Osteoblast (primary cell): ENCODE measurements at regions not wholly inside any gene's neighbourhood (a gene's known extent, or its start where the extent isn't known, plus 50 kb on each side); places are given as distances from the start of the nearest gene placed in this dataset.

Experiments
- DNase-seq: peaks from one replicate; pipeline ENCODE4 v3.0.0; 2011; ENCODE audit warnings: low spot score, mixed read lengths; ENCODE audit not compliant: insufficient read length; ENCODE audit errors: missing footprints
- H2AFZ ChIP-seq: 2 replicates; pipeline ENCODE4 v1.6.0; 2011; ENCODE audit warnings: mild to moderate bottlenecking, low read length
- H3K27ac ChIP-seq: 2 replicates; pipeline ENCODE4 v1.5.1; 2011; ENCODE audit warnings: mild to moderate bottlenecking, low read depth, low read length, moderate library complexity
- H3K27me3 ChIP-seq: 2 replicates; pipeline ENCODE4 v1.6.0; 2012; ENCODE audit warnings: mild to moderate bottlenecking, control low read depth, inconsistent platforms, low read length, moderate library complexity; ENCODE audit not compliant: insufficient read depth
- H3K36me3 ChIP-seq: 2 replicates; pipeline ENCODE4 v1.5.1; 2011; ENCODE audit warnings: mild to moderate bottlenecking, low read length, control low read depth, moderate library complexity; ENCODE audit not compliant: insufficient read depth
- H3K4me1 ChIP-seq: 2 replicates; pipeline ENCODE4 v1.5.1; 2011; ENCODE audit warnings: mild to moderate bottlenecking, low read length, control low read depth, moderate library complexity; ENCODE audit not compliant: insufficient read depth
- H3K4me2 ChIP-seq: 2 replicates; pipeline ENCODE4 v1.6.0; 2011; ENCODE audit warnings: mild to moderate bottlenecking, low read length; ENCODE audit not compliant: insufficient read depth
- H3K4me3 ChIP-seq: fragments of 200-600 bp; sonication (generic); 3 replicates; pipeline ENCODE4 v1.5.1; 2012; ENCODE audit warnings: mild to moderate bottlenecking, low read length, inconsistent platforms; ENCODE audit not compliant: insufficient read depth
- H3K79me2 ChIP-seq: 2 replicates; pipeline ENCODE4 v1.6.0; 2012; ENCODE audit warnings: mild to moderate bottlenecking, low read length, control low read depth, inconsistent platforms; ENCODE audit not compliant: insufficient read depth
- H3K9me3 ChIP-seq: 2 replicates; pipeline ENCODE4 v1.5.1; 2011; ENCODE audit warnings: low read depth, low read length, control low read depth
- H4K20me1 ChIP-seq: 2 replicates; pipeline ENCODE4 v1.6.0; 2012; ENCODE audit warnings: mild to moderate bottlenecking, low read length, control low read depth; ENCODE audit not compliant: insufficient read depth
- TF ChIP-seq, protein P1 (sequence below): IDR thresholded peaks from 2 replicates; pipeline ENCODE4 v1.5.1; 2011; ENCODE audit warnings: mild to moderate bottlenecking, low read depth, low read length, moderate library complexity; ENCODE audit errors: extremely low read depth

DNA sequence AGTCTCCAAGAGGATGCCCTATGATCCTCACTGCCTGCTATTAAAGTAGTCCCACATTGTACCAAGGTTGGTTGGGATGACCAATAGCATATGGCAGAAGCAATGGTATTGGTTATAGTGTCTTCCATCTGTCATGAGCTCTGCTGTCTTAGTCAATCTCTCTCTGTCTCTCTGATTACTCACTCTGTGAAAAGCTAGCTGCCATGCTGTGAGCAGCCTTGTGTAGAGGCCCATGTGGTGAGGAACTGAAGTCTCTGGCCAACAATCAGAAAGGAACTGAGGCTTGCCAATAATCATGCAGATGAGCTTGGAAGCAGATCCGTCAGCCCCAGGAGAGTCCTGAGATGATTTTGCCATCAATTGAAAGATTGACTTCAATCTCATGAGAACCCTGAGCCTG, 60.3 kb upstream of the CFAP161 start:
- Histone ChIP-seq H3K27ac (no peak overlapping the region), H3K27me3 (no peaks in the 10 kb centered on the region), H3K4me3 (no peak overlapping the region), H3K4me1 (peaks cover 3% of the 10 kb centered on the region), H3K9me3 (no peaks in the 10 kb centered on the region), H3K4me2 (no peak overlapping the region), H2AFZ (no peak overlapping the region), H3K36me3 (no peaks in the 10 kb centered on the region), H3K79me2 (no peaks in the 10 kb centered on the region), H4K20me1 (no peaks in the 10 kb centered on the region)
- TF ChIP-seq, protein P1, sequence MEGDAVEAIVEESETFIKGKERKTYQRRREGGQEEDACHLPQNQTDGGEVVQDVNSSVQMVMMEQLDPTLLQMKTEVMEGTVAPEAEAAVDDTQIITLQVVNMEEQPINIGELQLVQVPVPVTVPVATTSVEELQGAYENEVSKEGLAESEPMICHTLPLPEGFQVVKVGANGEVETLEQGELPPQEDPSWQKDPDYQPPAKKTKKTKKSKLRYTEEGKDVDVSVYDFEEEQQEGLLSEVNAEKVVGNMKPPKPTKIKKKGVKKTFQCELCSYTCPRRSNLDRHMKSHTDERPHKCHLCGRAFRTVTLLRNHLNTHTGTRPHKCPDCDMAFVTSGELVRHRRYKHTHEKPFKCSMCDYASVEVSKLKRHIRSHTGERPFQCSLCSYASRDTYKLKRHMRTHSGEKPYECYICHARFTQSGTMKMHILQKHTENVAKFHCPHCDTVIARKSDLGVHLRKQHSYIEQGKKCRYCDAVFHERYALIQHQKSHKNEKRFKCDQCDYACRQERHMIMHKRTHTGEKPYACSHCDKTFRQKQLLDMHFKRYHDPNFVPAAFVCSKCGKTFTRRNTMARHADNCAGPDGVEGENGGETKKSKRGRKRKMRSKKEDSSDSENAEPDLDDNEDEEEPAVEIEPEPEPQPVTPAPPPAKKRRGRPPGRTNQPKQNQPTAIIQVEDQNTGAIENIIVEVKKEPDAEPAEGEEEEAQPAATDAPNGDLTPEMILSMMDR, result no peak
- DNase-seq, result no peak

DNA sequence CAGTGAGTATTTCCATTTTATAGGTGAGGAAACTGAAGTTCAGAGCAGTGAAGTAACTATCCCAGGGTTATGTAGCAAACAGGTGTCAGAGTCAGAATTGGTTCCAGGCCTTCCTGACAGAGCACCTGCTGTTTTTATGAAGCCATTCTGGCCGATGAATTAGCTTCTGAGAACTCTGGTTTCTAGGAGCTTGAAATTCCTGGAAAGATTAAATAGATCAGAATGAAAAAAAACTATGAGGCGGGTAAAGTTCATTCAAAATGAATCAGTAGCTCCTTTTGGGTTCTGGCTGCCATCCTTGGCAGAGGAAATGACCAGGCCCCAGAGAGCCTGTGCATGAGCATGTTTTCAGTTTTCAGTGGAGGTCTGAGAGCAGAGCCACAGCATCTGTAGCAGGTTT, 59.3 kb upstream of the CFAP161 start:
- no peaks in the 10 kb centered on the region for H3K9me3 ChIP-seq

DNA sequence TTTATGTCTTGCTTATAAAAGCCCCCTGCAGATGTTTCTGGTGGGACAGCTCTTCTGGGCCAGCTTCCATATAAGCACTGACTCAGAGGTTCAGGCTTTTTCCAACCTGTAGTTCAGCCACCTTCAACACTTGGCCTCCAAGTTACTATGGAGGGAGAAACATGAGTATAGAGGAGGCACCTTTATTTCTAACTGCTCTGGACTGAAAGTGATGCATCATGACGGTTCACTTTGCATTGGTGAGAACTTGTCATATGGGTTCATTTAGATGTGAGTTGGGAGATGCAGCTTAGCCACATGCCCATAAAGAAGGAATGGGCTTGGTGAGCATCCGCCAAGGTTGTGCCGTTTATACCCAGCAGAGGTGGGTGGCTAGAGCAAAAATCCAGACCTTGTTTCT, 58.8 kb upstream of the CFAP161 start:
- Histone ChIP-seq H3K79me2 (no peaks in the 10 kb centered on the region), H2AFZ (no peak overlapping the region), H3K4me2 (no peak overlapping the region), H3K9me3 (no peaks in the 10 kb centered on the region), H3K4me3 (no peak overlapping the region), H3K27me3 (no peaks in the 10 kb centered on the region), H3K4me1 (peaks cover 3% of the 10 kb centered on the region), H3K27ac (no peak overlapping the region), H4K20me1 (no peaks in the 10 kb centered on the region), H3K36me3 (no peaks in the 10 kb centered on the region)
- no peak for DNase-seq
- TF ChIP-seq, protein P1, result no peak

More for the DNA sequence above, 59.3 kb upstream of the CFAP161 start:
- H3K27ac ChIP-seq, result no peak overlapping the region
- no peak overlapping the region for H3K4me2 ChIP-seq
- no peaks in the 10 kb centered on the region for H3K36me3 ChIP-seq
- TF ChIP-seq, protein P1, result no peak
- H4K20me1 ChIP-seq, result no peaks in the 10 kb centered on the region
- H3K27me3 ChIP-seq, result no peaks in the 10 kb centered on the region
- no peak overlapping the region for H3K4me3 ChIP-seq
- DNase-seq, result no peak
- no peaks in the 10 kb centered on the region for H3K79me2 ChIP-seq
- H3K4me1 ChIP-seq, result peaks cover 3% of the 10 kb centered on the region
- no peak overlapping the region for H2AFZ ChIP-seq

DNA sequence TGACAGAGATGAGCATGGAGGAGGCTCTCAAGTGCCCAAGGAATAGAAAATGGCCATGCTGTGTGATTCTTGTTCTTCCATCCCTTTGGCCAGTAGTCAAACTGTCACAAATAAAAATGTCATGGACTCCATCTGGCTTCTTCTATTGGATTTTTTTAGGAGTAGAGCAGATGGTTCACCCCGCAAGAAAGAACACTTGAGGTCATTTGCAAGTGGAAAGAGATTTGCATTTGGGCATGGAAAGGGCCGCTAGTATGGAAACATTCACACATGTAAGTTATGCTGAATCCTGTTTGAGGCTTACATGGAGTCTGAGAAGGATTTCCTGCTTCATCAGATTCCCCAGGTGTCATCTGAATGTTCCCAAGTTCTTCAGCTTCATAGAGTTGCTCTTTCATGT, 53.1 kb upstream of the CFAP161 start:
- no peaks in the 10 kb centered on the region for H3K79me2 ChIP-seq
- H4K20me1 ChIP-seq, result no peaks in the 10 kb centered on the region
- peaks cover 7% of the 10 kb centered on the region for H3K27me3 ChIP-seq
- H3K27ac ChIP-seq, result no peak overlapping the region
- H3K4me1 ChIP-seq, result no peaks in the 10 kb centered on the region
- no peak overlapping the region for H2AFZ ChIP-seq
- H3K4me3 ChIP-seq, result no peak overlapping the region
- no peak for DNase-seq
- TF ChIP-seq, protein P1, result no peak
- no peak overlapping the region for H3K4me2 ChIP-seq
- no peaks in the 10 kb centered on the region for H3K9me3 ChIP-seq
- no peaks in the 10 kb centered on the region for H3K36me3 ChIP-seq
